GM12872 (cell line): ENCODE measurements at regions not wholly inside any gene's neighbourhood (a gene's known extent, or its start where the extent isn't known, plus 50 kb on each side); places are given as distances from the start of the nearest gene placed in this dataset.

Experiments
- TF ChIP-seq, protein P1 (sequence below): IDR thresholded peaks from 3 replicates; pipeline ENCODE4 v1.5.1; 2011; ENCODE audit warnings: low read depth, mild to moderate bottlenecking, low read length, moderate library complexity; ENCODE audit not compliant: insufficient read depth

GRCh38 chr9:23220957-23221356, 605.1 kb downstream of the ELAVL2 start:
- TF ChIP-seq, protein P1, sequence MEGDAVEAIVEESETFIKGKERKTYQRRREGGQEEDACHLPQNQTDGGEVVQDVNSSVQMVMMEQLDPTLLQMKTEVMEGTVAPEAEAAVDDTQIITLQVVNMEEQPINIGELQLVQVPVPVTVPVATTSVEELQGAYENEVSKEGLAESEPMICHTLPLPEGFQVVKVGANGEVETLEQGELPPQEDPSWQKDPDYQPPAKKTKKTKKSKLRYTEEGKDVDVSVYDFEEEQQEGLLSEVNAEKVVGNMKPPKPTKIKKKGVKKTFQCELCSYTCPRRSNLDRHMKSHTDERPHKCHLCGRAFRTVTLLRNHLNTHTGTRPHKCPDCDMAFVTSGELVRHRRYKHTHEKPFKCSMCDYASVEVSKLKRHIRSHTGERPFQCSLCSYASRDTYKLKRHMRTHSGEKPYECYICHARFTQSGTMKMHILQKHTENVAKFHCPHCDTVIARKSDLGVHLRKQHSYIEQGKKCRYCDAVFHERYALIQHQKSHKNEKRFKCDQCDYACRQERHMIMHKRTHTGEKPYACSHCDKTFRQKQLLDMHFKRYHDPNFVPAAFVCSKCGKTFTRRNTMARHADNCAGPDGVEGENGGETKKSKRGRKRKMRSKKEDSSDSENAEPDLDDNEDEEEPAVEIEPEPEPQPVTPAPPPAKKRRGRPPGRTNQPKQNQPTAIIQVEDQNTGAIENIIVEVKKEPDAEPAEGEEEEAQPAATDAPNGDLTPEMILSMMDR, result no peak

- TF ChIP-seq, protein P1, result no peak
Observed at GRCh38 chr9:23229890-23230317, 596.1 kb downstream of the ELAVL2 start.

- TF ChIP-seq, protein P1, result no peak
Observed at GRCh38 chr9:23232831-23233230, 593.2 kb downstream of the ELAVL2 start.

DNA sequence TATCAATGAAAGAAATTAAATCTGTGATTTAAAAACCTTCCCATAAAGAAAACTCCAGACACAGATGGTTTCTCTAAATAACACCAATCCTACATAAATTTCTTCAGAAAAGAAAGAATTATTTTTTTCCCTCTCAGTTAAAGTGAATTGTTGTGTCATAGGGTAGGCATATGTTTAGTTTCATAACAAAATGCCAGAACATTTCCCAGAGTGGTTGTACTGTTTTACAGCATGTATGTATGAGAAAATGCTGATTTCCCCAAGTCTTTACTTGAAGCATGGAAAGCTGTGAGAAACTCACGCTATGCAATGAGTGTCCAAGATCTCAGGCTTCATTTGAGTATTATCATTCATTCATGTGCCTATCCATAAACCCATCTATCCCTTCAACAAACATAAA, 582.5 kb downstream of the ELAVL2 start:
- TF ChIP-seq, protein P1, result no peak

- TF ChIP-seq, protein P1, result no peak
Observed at GRCh38 chr9:23245067-23245466, 581.0 kb downstream of the ELAVL2 start.

- TF ChIP-seq, protein P1, result no peak
Observed at GRCh38 chr9:23254404-23255184, 571.4 kb downstream of the ELAVL2 start.

DNA sequence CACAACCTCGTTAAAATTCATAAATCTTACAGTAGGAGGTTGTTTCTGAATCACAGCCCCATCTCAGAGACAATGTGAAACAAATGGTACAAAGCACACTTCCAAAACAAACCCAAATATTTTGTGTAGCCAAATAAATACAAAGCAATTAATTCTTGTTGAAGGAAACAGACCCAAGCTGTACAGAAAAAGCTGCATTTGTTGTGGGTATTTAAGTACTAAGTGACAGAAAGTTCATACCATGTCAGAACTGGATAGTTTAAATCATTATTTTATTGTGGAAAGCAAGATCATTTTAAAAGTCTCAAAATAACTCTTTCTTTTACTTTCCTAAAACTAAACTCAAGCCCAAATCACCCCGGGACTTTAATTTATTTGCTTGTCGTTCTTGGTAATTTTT, 570.7 kb downstream of the ELAVL2 start:
- TF ChIP-seq, protein P1, result no peak
